Hepatocyte (in vitro differentiated cells): ENCODE measurements at regions not wholly inside any gene's neighbourhood (a gene's known extent, or its start where the extent isn't known, plus 50 kb on each side); places are given as distances from the start of the nearest gene placed in this dataset.

Experiments used
- EZH2phosphoT487 ChIP-seq: fragments of 200-600 bp; sonication (generic); IDR thresholded peaks from one replicate; pipeline ENCODE4 v1.6.1; 2018; ENCODE audit warnings: antibody characterized with exemption, mild to moderate bottlenecking, low read depth, moderate library complexity; ENCODE audit not compliant: unreplicated experiment, severe bottlenecking
- TF ChIP-seq, protein P1 (sequence below): fragments of 200-600 bp; sonication (generic); IDR thresholded peaks from 2 replicates; pipeline ENCODE4 v1.5.1; 2016; ENCODE audit warnings: antibody characterized with exemption, mild to moderate bottlenecking; ENCODE audit not compliant: poor library complexity

DNA sequence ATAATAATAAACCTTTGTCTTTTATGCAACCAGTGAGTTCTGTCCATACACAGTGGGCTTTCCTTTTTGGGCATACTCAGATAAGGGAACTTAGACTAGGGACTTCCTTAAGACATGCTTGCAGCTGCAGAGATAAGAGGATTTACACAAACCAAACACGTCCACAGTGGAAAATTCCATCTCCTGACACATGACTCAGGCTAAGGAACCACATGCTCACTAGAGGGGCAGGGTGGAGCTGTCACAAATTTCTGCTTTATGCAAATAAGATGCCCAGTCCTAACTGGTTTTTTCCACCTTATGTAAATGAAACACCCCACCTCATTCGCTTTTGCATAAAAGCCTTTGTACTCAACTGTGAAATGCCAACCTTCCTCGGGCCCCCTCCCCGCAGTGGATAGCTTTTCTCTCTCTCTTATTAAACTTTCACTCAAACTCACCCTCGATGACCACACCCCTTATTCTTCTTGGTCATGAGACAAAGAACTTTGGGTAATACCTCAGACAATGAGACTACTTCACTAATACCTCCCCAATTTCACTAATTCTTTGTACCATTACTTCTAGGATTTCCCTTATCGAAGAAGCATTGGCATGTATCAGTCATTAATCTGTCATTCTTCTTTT, 170.3 kb upstream of the FTMT start:
- TF ChIP-seq, protein P1, sequence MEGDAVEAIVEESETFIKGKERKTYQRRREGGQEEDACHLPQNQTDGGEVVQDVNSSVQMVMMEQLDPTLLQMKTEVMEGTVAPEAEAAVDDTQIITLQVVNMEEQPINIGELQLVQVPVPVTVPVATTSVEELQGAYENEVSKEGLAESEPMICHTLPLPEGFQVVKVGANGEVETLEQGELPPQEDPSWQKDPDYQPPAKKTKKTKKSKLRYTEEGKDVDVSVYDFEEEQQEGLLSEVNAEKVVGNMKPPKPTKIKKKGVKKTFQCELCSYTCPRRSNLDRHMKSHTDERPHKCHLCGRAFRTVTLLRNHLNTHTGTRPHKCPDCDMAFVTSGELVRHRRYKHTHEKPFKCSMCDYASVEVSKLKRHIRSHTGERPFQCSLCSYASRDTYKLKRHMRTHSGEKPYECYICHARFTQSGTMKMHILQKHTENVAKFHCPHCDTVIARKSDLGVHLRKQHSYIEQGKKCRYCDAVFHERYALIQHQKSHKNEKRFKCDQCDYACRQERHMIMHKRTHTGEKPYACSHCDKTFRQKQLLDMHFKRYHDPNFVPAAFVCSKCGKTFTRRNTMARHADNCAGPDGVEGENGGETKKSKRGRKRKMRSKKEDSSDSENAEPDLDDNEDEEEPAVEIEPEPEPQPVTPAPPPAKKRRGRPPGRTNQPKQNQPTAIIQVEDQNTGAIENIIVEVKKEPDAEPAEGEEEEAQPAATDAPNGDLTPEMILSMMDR: no peak
- TF ChIP-seq EZH2phosphoT487: no peak
